Left colon (tissue), 2 donors: ENCODE measurements at regions not wholly inside any gene's neighbourhood (a gene's known extent, or its start where the extent isn't known, plus 50 kb on each side); places are given as distances from the start of the nearest gene placed in this dataset.

Source experiments
- ATAC-seq: fragments of 200-7000 bp; cut with Tn5 transposase; one replicate; pipeline ENCODE4 v1.9.1; 2020; ENCODE audit warnings: mild to moderate bottlenecking, moderate library complexity
- DNase-seq, 2 donors: peaks; one replicate each; pipeline ENCODE4 v3.0.0-alpha.2; 2020
- intact Hi-C, 2 donors: fragments of 100-400 bp; cut with DNase I in 1 of 2; cut with micrococcal nuclease in 1 of 2; formaldehyde crosslinking; loops; one replicate each; pipeline versions ENCODE4 v1.11.2 to v1.14.0; 2022; cut with DNase I, micrococcal nuclease
- donor health status: DM: no; HTN: no; CAD: no.
- donor health status: DM: yes; HTN: yes; CAD: no.

DNA sequence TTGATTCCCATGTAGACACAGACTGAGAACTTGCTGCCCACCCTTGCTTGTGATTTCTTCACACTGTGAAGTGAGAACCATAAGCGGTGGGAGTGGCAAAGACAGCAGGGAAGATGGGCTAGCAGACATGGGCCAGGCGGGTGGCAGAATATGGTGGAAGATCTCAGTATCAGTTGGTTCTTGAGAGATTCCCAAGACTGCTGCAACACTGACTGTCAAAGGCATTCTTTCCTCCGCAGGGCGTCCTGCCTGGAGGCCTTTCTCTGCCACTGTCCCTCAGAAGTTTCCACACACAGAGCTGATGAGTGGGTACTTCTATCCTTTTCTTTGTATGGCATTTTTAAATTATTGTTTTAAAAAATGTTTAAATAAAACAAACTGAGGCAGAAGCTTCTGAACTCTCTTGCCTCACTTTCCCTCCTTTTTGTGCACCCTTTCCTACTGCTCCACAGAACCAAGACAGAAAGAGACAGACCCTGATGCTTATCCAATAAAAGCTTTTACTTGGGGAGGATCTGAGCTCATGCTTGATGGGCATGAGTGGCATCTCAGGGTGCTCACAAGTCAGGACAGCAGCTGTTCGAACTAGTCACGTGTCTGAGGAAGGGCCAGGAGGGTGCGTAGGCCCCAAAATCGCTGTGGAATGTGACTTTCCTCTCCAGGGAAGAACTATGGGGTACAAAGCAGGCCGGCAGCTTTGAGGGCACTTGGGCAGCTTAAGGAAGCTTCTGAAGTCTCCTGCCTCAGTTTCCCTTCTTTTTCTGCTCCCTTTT, 104.7 kb upstream of the PCGF5 start:
- ATAC-seq (no peak), DNase-seq (no peak)
- intact Hi-C loops: no loop called here

DNA sequence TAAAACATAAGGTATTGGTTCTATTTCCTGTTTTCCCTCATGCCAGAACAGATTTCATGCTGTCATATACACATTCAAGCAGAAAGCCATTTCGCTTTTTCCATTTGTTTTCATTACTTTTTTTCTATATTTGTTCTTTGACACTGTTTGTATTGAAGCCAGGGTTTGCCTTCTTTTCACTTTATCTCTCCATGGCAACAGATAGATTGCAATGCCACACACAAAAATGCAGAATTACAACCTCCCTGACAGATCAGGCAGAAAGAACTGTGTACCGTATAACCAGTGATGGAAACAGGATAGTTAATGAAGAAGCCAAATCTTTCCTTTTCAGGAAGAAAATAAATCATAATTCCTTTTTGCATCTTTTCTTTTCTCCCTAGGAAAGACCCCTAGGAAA, 103.0 kb upstream of the PCGF5 start:
- DNase-seq: no peak
- ATAC-seq: no peak
- intact Hi-C loops: no loop called here

DNA sequence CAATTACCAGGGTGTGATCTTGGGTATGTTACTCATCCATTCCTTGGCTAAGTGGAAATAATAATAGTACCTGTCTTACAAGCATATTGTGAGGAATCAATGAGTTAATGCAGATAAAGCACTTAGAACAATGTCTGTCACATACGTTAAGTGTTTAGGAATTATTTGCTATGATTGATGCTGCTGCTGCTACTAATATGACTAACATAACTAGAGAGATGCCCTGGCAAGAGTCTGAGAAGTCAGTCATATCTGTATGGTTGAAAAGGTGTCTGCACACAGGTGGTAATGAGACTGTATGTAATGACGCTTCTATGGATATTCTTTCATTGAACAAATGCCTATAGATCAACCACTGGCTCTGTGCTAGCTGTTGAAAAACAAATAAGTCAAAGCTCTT, 100.1 kb upstream of the PCGF5 start:
- ATAC-seq: no peak
- intact Hi-C loops: no loop called here

DNA sequence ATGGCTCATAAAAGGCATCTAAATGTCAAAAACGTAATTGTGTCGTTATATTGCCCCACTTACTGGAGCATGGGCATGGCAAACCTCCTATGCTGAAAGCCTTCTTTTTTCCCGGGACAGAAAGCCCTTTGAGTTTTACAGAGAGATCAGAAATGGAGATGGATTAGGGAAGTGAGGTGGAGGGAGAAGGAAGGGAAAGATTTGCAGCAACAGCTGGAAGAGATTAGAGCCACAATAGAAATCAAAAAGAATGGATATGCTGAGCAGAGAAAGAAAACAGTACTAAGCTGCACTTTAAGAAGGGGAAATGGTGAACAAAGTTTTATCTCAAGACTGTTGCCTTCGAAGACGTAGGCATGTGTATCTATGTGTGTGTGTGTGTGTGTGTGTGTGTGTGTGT, 97.2 kb upstream of the PCGF5 start:
- ATAC-seq (no peak), DNase-seq (no peak)
- intact Hi-C loops: no loop called here

More for the DNA sequence above, 100.1 kb upstream of the PCGF5 start:
- DNase-seq: no peak

- DNase-seq: no peak
- intact Hi-C loops: no loop called here
- ATAC-seq: no peak
Observed at GRCh38 chr10:91124016-91124415, 96.4 kb upstream of the PCGF5 start.

DNA sequence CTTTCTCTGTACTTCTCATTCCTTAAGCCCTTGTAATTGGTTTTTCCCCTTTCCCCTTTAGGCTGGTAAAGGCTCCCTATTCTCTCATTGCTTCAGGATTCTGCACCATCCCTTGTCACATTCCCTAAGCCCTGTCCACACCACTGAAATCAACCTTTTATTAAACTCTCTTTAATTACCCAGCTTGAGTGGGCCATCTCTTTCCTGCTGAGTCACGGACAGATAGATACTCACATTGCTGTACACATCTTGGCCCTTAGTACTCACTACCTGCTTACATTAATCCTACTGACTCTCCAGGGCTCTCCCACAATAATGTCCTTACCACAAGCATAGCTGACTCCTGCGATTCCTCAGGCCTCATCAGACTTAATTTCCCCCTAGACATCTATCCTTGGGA, 94.0 kb upstream of the PCGF5 start:
- DNase-seq: no peak
- no peak for ATAC-seq
- intact Hi-C loops: no loop called here

DNA sequence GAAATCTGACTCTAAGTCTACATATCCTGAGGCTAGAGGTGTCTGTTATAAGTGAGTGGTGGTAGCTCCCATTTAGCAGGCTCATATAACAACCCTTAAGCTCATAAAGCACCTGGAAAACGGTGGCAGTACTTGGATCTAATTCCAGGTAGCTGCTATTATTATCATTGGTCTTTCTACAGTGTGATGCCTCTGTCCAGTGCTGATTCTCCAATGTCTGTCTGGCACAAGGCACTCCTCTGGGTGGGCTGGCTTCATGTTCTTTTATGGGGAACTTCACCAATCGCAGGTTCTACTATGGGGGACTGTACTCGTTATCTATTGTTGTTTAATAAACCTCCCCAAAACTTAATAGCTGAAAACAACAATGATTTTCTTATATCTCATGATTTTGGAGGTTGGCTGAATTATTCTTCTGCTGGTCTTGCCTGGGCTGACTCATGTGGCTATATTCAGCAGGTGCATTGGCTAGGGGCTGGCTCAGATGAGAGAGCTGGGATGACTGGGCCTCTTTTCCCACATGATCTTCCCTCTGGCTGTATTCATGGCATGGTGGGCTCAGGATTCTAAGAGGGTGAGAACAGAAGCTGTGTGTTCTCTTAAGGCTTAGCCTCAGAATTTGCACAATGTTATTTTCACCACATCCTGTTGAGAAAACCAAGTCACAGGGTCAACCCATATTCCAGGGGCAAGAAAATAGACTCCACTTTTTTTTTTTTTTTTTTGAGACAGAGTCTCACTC, 93.0 kb upstream of the PCGF5 start:
- DNase-seq: no peak
- no peak for ATAC-seq
- intact Hi-C loops: no loop called here

DNA sequence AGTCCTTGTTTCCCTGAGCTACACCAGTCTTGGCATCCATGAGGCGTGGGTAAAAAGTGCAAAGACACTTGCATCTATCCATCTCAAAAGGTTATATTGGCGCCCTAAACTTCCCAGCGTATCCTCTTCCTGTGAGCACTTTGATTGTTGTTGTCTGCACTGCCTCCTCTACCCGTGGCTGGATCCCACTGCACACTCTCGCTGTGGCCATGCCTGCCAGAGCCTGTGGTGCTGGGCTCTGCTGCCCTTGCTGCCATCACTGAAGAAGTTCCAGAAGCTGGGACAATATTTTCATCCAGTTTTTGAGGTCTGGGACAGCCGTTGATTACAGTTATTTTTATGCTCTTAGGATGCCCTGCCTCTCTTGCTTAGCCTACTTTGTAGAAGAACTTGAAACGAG, 85.3 kb upstream of the PCGF5 start:
- intact Hi-C loops: no loop called here
- DNase-seq (no peak), ATAC-seq (no peak)

GRCh38 chr10:91137011-91137643, 83.3 kb upstream of the PCGF5 start:
- no peak for ATAC-seq
- intact Hi-C loops: no loop called here
- no peak for DNase-seq

GRCh38 chr10:91137822-91138221, 82.6 kb upstream of the PCGF5 start:
- intact Hi-C loops: no loop called here
- ATAC-seq: no peak

GRCh38 chr10:91140995-91141549, 79.4 kb upstream of the PCGF5 start:
- intact Hi-C loops: no loop called here

More at GRCh38 chr10:91137822-91138221, 82.6 kb upstream of the PCGF5 start:
- DNase-seq: no peak

GRCh38 chr10:91144961-91145360, 75.5 kb upstream of the PCGF5 start:
- no peak for ATAC-seq
- intact Hi-C loops: no loop called here
- DNase-seq: no peak

More at GRCh38 chr10:91140995-91141549, 79.4 kb upstream of the PCGF5 start:
- no peak for DNase-seq
- ATAC-seq: no peak

DNA sequence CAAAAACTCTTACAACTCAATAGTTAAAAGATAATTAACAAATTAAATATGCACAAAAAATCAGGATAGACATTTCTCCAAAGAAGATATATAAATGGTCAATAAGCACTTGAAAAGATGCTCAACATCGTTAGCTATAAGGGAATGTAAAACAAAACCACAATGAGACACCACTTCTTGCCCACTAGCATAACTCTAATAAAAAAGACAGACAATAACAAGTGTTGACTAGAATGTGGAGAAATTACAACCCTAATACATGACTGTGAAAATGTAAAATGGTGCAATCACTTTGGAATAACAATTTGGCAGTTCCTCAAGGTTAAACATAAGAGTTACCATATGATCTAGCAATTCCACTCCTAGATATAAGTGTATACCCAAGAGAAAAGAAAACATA, 74.3 kb upstream of the PCGF5 start:
- DNase-seq (no peak), ATAC-seq (no peak)
- intact Hi-C loops: no loop called here

DNA sequence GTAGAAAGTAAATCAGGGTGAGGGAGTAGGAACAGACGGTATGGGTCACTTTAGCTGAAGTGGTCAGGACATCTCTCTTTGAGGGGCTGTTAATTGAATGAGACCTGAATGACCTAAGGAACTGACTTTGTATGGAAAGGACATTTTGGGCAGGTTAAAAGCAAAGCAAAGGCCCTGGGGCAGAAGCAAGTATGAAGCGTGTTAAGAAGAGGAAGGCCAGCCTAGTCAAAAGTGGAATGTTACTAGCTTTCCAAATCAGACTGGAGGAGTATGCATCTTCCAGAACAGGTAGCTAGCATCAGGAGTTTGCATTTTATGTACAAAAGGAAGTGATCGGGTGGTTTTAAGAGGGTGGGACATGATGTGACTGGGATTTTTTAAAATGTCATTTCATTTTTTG, 70.9 kb upstream of the PCGF5 start:
- DNase-seq: no peak
- intact Hi-C loops: no loop called here
- no peak for ATAC-seq

- ATAC-seq (peak; percentile 76), DNase-seq (no peak)
- intact Hi-C loops: no loop called here
Observed at GRCh38 chr10:91150631-91151030, 69.8 kb upstream of the PCGF5 start.

GRCh38 chr10:91153508-91153907, 67.0 kb upstream of the PCGF5 start:
- intact Hi-C loops: no loop called here
- no peak for DNase-seq
- no peak for ATAC-seq

GRCh38 chr10:91154842-91155241, 65.6 kb upstream of the PCGF5 start:
- intact Hi-C loops: no loop called here
- no peak for ATAC-seq
- DNase-seq: no peak

DNA sequence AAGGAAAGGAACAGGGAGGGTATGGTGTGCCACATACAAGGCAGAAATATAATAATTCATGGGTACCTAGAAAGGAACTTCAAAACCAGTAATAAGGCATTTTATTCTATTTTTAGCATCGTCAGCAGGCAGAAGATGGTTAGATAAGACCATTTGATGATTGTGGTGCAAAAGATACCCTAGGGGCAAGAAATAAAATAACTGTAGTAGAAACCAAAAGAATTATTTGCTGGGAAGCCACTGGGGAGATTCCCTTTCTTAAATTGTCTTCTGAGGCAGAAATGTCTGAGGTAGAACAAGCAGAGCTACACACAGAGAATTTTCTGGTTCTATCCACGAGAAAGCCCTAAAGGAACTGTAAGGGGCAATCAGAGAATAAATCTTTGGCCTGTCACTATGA, 64.3 kb upstream of the PCGF5 start:
- ATAC-seq (no peak), DNase-seq (no peak)
- intact Hi-C loops: no loop called here

GRCh38 chr10:91159254-91159783, 61.1 kb upstream of the PCGF5 start:
- intact Hi-C loops: no loop called here
- no peak for DNase-seq

More at GRCh38 chr10:91159254-91159783, 61.1 kb upstream of the PCGF5 start:
- no peak for ATAC-seq
